NCI-H2107 (cell line): ENCODE measurements at regions not wholly inside any gene's neighbourhood (a gene's known extent, or its start where the extent isn't known, plus 50 kb on each side); places are given as distances from the start of the nearest gene placed in this dataset.
A peak's percentile ranks its signal among the peaks of the same experiment; 100 is the strongest.

Source experiments
- DNase-seq: peaks from one replicate; lab custom pipeline; 2025; lab: John Stamatoyannopoulos, UW

DNA sequence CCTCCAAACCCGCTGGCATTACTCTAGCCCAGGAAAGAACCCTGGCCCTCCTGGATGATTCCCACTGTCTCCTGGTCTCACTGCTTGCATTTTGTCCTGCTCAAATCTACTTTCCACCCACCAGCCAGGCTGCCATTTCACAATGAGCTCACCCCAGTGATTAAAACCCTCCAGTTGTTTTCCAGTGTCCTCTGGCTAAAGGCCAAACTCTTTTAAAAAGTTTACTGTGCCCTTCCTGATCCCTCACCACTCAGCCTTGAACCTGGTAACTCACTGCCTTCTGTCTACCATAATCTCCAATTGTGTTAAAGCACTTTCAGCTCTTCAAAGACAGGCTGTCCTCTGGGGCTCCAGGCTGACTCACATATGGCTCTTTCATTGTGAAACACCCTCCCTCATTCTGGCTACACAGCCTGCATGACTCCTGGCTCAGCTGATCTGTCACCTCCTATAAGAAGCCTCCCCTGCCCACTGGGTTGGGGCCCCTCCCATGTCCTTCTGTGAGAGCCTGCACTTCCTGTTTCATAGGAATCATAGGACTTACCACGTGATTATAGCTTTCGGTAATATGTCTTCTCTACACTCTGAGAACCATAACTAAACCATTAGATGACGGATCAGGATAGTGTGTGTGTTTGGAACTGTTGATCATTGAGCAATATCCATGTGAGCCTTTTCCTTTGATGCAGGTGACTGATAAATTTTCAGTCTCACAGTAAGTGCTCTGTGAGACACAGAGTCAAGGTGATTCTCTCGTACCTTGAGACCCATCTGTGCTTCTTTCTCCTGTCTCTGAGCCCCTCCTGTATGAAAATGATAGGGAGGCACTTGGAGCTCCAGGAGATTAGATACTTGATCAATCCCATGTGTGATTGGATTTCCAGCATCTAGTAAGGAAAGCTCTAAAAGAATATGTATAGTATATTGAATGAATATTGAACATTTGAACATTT lies 590.8 kb upstream of the ID2 start:
- no peak for DNase-seq

DNA sequence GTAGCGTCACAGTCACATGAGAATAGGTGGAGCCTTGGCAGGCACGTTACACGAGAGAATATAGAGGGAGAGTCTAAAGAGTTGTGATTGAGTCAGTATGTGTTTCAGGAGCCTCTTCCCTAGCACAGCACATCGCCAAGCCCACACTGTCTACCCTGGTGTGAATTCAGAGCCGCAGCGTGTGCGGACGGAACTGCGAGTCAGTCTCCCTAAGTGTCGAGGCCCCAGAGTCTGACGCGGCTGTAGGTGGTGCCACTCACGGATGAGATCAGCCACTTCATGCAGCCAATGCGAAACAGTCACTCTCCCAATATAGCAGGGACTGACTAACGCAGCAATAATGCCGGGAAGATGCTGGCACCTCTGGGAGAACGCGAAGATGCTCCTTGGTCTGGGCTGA lies 587.3 kb upstream of the ID2 start:
- no peak for DNase-seq

DNA sequence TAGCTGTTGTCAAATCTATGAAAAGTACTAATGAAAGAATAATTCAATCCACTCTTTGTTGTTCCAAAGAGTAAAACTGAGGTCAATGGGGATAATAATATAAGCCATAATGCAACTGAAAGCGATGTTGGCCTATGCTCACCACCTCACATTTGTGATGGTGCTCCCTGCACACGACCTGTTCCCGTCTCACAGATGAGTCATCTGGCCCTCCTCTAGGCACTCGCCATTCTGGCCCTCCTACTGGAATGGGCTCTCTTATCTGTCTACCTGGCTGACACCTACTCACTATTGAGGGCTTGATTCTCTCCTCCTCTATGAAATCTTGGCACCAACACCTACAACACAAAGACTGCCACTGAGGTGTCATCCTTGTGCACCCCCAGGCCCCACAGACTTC lies 585.9 kb upstream of the ID2 start:
- no peak for DNase-seq

DNA sequence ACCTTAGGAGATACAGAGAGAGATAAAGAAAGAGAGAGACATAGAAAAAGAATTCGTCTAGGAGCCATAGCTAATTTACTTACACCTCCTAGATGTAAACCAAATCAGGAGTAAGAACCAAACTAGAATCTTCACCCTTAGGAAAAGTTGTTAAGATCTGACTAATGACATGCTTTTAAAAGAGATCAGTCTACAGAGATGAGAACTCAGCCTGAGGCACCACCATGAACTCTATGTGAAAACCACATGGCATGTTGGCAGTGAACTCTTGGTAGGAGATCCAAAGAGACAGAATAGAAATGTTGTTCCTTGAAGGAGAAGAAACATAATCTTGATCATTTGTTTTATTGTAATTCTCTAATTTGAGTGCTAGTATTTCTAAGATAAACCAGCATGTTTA lies 585.4 kb upstream of the ID2 start:
- DNase-seq: no peak

DNA sequence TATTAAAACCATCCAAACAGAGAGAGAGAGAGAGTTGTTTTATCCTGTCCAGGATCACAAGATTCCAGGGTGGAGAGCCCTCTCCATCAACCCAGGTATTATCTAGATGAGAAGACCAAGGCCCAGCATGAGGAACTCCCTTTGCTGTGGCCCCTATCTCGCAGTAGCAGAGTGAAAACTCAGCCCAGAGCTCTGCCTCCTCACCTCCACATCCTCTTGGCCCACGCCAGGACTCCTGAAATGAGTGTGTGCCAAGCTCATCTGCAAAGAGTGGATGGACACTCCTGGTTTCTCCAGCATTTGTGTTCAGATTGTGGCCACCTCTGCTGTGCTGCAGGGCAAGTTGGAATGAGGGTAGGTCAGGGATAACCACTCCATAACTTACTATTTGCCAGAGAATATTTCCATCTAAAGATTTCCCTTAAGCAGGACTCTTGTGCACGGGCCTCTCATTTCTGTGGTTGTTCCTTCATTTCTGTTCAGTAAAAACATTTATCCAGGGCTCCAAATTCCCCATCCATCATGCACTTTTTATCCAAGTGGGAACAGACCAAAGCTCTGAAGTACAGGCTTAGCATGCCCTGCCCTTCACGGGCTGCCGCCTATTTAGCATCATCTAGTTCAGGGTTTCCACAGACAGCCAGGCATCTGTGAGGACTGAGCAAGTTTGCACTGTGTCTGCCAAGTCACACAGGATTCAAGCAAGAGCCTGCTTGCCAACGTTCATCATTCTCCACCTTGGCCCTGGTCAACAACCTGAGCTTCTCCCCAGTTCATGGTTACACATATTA lies 583.2 kb upstream of the ID2 start:
- no peak for DNase-seq

DNA sequence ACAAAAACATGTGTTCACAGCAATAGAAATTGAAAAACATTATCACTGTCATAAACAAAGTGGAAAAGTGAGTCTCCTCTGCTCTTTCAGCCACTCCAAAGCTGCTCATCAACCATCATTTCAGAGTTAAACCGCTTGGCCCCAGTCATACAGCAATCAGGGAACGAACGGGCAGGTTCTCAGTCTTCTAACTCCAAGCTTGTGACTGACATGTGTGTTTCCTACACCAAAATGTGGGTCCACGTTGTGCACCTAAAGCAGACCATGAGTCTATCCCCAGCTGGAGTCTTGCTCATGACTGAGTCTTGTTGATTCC lies 582.6 kb upstream of the ID2 start:
- DNase-seq: no peak

DNA sequence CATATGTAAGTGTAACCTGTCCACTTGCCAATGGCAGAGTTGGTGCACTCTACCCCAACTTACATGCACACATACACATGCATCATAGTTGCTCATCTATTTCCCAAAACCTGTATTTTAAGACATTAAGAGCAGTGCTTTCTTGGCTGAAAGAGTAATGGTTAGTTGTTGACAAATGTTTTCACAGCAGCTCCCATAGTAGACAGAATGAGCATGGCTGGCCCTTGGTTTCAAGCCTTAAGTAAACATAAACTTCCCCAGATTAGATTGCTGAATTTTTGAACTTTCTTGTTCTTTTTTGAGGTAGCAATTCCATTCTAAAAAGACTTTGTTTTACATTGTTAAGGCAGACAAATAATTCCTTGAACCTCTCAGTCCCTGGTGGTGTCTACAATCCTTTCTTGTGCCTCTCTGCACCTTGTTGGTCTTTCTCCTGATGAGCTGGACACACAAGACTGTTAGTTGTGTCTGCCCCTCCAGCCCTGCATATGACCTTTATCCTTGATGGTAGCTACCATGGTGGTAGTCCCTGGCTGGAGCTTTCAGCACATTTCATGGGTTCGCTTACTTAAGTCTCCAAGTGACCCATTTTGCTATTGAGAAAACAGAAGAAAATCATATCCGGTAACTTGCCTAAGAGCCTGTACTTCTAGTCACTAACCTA lies 580.1 kb upstream of the ID2 start:
- DNase-seq: no peak

DNA sequence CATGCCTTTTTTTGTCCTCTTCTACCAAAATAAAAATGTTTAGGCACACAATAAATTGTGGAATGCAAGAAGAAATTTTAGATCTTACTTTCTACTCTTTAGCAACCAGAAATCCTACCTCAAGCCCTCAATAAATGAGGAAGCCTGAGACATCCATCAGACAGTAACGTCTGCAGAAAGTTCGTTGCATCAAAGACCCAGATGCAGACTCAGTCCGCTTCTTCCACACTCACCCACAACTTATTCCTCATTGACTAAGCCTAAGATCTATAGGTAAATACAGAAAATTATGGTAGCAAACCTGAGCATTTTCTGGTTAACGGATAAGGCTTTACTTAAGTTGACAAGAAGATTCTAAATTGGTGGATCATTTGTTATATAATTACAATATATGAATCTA lies 579.4 kb upstream of the ID2 start:
- no peak for DNase-seq

DNA sequence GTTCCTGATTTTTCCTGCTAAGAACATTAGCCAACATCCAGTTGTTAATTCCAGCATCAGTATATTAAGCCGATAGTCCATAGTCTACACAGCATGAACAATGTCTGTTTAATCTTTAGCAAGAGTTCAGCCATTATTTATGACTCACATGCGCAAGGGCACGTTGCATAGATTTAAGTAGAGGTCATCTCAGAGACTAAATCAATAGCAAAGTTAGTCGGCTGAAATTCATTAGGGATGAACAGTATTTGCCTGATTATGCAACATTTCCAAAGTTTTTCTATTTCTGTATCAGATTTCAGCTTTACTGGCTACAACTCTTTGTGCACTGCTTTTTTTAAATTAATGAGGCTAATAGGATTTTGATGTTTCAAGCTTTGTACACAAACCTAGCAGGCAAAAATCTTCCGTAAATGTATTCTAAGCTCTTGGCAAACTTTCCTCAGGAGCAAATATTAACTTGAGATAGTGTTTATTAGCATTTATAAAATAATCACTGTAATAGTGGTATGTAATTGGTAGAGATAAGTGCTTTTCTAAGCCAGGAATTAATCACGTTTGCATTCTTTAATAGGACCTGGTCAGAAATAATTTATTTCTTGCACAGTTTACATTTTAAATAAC lies 578.7 kb upstream of the ID2 start:
- no peak for DNase-seq

DNA sequence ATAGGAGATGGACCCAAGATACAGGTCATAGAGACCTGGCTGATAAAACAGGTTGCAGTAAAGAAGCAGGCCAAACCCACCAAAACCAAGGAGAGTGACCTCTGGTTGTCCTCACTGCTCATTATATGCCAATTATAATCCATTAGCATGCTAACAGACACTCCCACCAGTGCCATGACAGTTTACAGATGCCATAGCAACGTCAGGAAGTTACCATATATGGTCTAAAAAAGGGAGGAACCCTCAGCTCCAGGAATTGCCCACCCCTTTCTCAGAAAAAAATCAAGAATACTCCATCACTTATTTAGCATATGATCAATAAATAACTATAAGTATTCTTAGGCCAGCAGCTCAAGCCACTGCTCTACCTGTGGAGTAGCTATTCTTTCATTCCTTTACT lies 574.7 kb upstream of the ID2 start:
- no peak for DNase-seq

DNA sequence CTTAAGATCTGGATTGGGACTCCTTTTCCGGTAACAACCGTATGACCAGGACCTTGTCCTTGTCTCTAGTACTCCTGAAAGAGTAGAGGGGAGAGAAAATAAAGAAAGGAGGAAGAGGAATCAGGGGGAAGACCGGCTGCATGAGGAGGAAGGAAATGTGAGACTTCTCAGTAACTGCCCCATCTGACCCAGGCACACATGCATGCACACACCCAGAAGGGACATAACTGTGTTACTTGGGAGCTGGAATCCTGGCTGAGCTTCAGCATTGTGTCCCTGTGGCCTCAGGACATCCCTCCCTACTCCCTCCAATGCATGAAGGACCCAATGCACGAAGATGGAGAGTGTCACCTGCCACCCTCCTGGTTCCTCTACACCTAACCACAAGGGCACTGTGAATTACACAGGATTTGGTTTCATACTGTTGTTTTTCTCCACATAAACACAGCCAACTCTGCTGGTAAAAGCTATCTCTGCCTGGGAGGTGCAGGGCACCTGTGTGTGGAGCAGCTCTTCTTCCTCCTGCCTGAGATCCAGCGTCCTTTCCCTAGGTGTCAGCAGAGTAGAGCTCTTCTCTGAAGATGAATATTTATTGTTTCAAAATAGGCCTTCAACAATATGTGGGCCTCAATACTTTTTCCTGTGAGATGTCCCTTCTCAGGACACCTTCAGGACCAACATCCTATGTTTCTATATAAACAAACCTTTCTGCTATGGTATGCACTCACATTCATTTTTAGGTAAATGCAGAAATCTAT lies 574.1 kb upstream of the ID2 start:
- DNase-seq: peak; percentile 42

DNA sequence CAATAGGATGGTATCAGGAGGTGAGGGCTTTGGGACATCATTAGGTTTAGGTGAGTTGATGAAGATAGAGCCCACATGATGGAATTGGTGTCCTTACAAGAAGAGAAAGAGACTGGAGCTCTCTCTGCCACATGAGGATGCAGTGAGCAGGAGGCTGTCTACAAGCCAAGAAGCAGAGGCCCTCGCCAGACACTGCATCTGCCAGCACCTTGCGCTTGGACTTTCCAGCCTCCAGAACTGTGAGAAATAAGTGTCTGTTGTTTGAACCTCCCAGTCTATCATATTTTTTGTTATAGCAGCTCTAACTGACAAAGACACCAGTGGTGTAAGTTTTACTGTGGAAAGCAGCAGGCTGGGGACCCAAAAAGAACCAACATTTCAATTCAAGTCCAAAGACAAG lies 571.1 kb upstream of the ID2 start:
- no peak for DNase-seq

DNA sequence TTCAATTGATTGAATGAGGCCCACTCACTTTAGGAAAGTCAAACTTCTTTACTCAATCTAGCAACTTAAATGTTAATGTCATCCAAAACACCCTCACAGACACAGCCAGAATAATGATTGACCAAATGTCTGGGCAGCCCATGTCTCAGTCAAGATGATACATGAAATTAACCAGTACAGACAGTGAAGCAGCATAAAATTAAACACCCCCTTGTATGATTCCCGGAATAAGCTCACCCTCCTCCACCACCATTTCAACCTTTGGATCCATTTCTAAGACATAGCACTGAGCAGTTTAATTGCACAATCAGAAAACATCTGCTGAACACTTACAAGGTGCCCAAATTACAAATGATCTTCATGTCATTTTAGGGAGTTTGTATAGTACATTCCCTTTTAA lies 570.7 kb upstream of the ID2 start:
- no peak for DNase-seq

DNA sequence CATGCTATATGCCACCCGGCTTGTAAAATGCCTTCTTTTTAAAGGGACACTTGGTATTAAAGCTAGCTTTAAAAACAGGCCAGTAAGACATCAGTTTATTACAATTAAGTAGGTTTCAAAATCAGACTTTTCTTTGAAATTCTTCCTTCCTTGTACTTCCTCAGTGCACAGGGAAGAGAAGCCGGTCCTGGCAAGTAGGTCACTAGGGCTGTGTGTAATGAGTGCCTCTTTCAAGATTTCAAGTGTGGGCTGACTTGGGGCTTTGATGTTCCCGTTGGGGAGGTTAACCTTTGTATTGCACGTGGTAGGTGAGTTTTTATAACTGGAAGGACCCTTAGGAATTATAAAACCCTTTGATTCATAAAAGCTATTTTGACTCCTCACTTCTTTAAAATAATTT lies 566.4 kb upstream of the ID2 start:
- DNase-seq: no peak

DNA sequence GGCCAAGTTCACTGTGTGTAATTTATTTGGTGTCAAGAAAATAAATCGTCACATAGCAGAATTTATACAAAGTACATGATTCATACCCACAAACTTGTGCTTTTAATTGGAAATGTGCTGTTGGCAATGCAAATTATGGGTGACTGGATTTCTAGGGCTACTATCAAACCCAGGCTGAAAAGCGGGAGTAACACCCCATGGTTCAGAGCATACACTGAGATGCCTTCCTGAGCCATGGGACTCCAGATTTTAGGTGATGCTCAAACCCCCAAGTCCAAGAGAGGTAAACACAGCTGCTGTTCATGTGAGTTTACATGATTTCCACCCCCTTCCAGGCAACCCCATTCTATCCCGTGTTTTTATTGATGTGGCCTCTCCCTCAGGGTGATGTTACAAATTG lies 565.9 kb upstream of the ID2 start:
- no peak for DNase-seq

DNA sequence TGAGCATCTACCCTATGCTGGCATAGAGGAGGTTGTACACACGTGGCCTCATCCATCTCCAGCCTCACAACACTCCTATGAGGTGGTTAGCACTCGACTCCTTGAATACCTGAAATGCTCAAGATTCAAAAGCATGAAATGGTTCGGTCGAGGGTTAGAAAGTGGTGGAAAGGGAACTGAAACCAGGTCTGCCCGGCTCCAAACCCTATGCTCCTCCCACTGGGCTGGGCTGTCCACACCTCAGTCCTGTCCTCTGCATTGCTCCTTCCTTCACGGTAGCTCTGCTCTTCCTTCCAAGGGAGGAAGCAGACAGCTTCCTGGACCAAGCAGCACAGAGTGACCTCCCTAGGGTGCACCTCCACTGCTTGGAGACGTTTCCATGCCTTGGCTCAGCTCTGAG lies 565.2 kb upstream of the ID2 start:
- no peak for DNase-seq

DNA sequence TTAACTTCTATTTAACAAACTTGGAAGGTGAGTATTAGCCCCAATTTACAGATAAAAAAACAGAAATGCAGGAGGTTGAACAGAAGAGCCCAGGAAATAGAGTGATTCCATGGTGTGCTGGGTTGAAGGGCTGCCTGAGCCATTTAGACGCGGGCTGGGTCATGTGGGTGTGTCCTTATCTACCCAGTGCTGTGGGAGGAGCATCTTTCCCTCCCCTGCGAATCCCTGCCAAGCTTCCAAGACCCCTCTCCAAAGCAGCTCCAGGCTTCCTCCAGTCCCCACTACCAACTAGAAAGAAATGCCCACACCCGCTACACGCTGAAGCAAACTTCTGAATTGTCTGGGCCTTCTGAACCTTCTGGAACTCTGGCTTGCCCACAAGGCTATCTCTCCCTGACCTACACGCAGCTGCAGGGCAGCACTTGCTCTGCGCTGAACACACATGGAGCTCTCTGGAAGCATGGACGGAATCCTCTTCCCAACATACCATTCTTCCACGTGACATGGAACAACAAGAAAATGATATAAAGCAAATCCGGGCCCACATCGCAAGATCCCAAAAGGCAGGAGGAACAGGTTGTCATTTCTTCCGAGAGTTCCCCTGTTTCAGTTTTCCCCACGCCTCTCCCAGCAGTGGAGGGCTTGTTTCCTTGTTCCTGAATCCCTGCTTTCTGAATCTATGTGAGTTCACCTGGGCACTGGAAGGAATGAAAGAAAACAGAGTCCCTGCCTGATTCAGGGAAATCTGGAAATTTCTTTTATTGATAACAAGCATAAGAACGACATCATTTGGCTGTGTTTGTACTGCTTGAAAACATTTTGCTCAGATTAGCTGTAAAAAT lies 562.7 kb upstream of the ID2 start:
- no peak for DNase-seq

DNA sequence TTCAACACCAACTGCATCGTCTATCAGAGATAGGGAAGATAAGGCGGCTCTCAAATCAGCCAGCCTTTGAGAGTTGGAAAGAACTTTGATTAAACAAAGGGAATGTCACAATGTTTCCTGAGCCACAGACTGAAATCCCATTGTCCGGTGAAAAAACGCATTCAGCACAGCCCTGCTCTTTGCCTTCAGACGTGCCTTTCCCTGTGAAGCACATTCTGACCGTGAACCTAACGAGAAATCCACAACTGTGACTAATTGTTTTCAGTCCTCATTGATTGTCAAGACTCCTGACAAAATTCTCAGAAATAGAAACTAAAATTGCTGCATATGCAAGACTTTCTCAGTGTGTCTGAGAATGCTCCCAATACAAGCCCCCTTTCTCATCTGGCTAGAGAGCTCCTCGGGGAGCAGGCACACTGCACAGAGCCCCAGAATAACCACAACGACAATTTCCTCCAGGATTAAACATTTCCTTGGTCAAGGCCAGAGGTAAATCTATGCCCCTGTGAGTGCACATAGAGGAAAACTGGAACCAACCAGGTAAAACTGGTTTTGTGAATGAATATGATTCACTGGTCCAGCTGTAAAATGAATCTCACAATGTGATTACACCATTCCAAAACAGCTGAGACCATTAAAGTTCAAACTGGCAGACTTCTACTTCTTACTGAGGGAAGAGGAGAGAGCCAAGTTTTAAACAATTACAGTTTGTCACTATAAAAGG lies 561.9 kb upstream of the ID2 start:
- no peak for DNase-seq

DNA sequence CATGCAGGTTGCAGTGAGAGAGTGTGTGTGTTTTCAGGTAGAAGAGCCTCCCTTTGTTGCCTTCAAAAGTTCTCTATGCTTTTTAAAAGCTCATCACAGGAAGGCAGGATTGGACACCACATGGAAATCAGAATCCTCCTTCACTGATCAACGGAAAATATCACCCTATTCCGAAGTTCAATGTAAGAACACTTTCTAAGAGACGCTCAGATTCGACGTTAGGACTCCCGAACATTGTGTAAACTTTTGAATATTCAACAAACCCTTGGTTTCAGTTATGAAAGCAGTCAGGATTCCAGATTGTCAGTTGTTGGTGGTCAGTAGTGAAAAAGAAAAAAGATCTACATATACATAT lies 561.4 kb upstream of the ID2 start:
- DNase-seq: no peak
